K562 (cell line): ENCODE measurements at regions not wholly inside any gene's neighbourhood (a gene's known extent, or its start where the extent isn't known, plus 50 kb on each side); places are given as distances from the start of the nearest gene placed in this dataset.

Experiments
- BHLHE40 ChIP-seq: IDR thresholded peaks from 2 replicates; pipeline ENCODE4 v1.6.1; 2011; ENCODE audit warnings: low read length, improper control_type of control experiment
- CTCF ChIP-seq, 3 experiments: IDR thresholded peaks in 2 of 3; conservative IDR thresholded peaks in 1 of 3; 2 replicates each; pipeline ENCODE4 v1.5.1; 2011 to 2012; ENCODE audit warnings: low read length in 3 of 3, mild to moderate bottlenecking in 3 of 3, control low read depth in 2 of 3, improper control_type of control experiment in 1 of 3, inconsistent platforms in 1 of 3, low read depth in 1 of 3, mixed read lengths in 1 of 3, moderate library complexity in 1 of 3; ENCODE audit not compliant: insufficient read depth in 2 of 3
- GABPB2 ChIP-seq: fragments of 250-450 bp; sonication (Bioruptor Pico); conservative IDR thresholded peaks from 2 replicates; pipeline ENCODE4 v1.5.1; 2021; ENCODE audit warnings: mild to moderate bottlenecking
- HDGF ChIP-seq: fragments of 450-650 bp; IDR thresholded peaks from 2 replicates; pipeline ENCODE4 v1.6.1; 2016
- KAT2B ChIP-seq: IDR thresholded peaks from one replicate; pipeline ENCODE4 v1.6.1; 2012; ENCODE audit warnings: low read depth, mild to moderate bottlenecking, control low read depth, inconsistent platforms, low read length, moderate library complexity
- MAZ ChIP-seq, 2 experiments: fragments of 450-650 bp in 1 of 2; sonication (generic) in 1 of 2; formaldehyde crosslinking; IDR thresholded peaks in 1 of 2; conservative IDR thresholded peaks in 1 of 2; 2 replicates each; pipeline versions ENCODE4 v1.4.0 to v1.5.0; 2020; ENCODE audit warnings: mild to moderate bottlenecking in 1 of 2, missing genetic modification reagents in 1 of 2
- PCBP2 ChIP-seq: fragments of 200-400 bp; formaldehyde crosslinking; IDR thresholded peaks from 2 replicates; pipeline ENCODE4 v1.6.1; 2018; ENCODE audit warnings: low read length, low read depth, mild to moderate bottlenecking, moderate library complexity; ENCODE audit not compliant: poor library complexity, severe bottlenecking
- POLR2AphosphoS5 ChIP-seq: IDR thresholded peaks from 2 replicates; pipeline ENCODE4 v1.6.1; 2011; ENCODE audit warnings: mild to moderate bottlenecking, low read depth, low read length, moderate library complexity; ENCODE audit not compliant: control insufficient read depth, insufficient read depth
- PTBP1 ChIP-seq: fragments of 200-400 bp; formaldehyde crosslinking; IDR thresholded peaks from 2 replicates; pipeline ENCODE4 v1.6.1; 2017; ENCODE audit warnings: low read depth, low read length
- RNF2 ChIP-seq: sonication (generic); IDR thresholded peaks from 2 replicates; pipeline ENCODE4 v1.6.1; 2016
- ZBTB5 ChIP-seq: fragments of 450-650 bp; IDR thresholded peaks from 2 replicates; pipeline ENCODE4 v1.6.1; 2017; ENCODE audit warnings: antibody characterized with exemption
- ZNF318 ChIP-seq, 2 experiments: fragments of 450-650 bp; IDR thresholded peaks; 2 replicates each; pipeline ENCODE4 v1.6.1; 2016; ENCODE audit warnings: mild to moderate bottlenecking in 2 of 2, borderline replicate concordance in 1 of 2, low read depth in 1 of 2, moderate library complexity in 1 of 2
- ZNF79 ChIP-seq: fragments of 250-450 bp; sonication (Bioruptor Pico); IDR thresholded peaks from 2 replicates; pipeline ENCODE4 v1.4.0; 2020; ENCODE audit warnings: low read depth, mild to moderate bottlenecking, moderate library complexity

- TF ChIP-seq HDGF (no peak), BHLHE40 (no peak), KAT2B (no peak), CTCF (IDR thresholded peaks at IDR 0.05 in 2 of 3, conservative IDR thresholded peaks at IDR 0.05 in 1 of 3; ENCODE audit: insufficient read depth in 2 of 3, low read depth in 1 of 3, low read length in 3 of 3) (no peak), POLR2AphosphoS5 (no peak), ZBTB5 (no peak), GABPB2 (no peak), PCBP2 (no peak), ZNF79 (CRISPR knock-in tag) (no peak), PTBP1 (no peak), ZNF318 (IDR thresholded peaks at IDR 0.05; ENCODE audit: borderline replicate concordance in 1 of 2, low read depth in 1 of 2) (no peak), RNF2 (no peak), MAZ (CRISPR knock-in tag; conservative IDR thresholded peaks at IDR 0.05 in 1 of 2, IDR thresholded peaks at IDR 0.05 in 1 of 2) (no peak)
Observed at GRCh38 chr7:12757443-12757842, 70.0 kb downstream of the ARL4A start.
